PC-3 (cell line): ENCODE measurements at regions not wholly inside any gene's neighbourhood (a gene's known extent, or its start where the extent isn't known, plus 50 kb on each side); places are given as distances from the start of the nearest gene placed in this dataset.

ENCODE experiments used
- ATAC-seq: fragments of 200-7000 bp; cut with Tn5 transposase; 2 replicates; pipeline ENCODE4 v1.9.1; 2020; ENCODE audit warnings: mild to moderate bottlenecking, moderate library complexity
- BruUV-seq: library from RNA; stranded (reverse); fragments of 400-500 nt; replicated peaks from 2 replicates; lab custom pipeline; 2021; lab: Mats Ljungman, UMichigan
- CTCF ChIA-PET: fragments of 300-600 bp; sonication (Branson Sonifier 250); formaldehyde crosslinking; loops from one replicate; lab custom pipeline; 2022; ENCODE audit warnings: antibody characterized with exemption; lab: Charles Lee
- POLR2A ChIA-PET: fragments of 300-600 bp; sonication (Branson Sonifier 250); formaldehyde crosslinking; loops from one replicate; lab custom pipeline; 2022; ENCODE audit warnings: antibody characterized with exemption; ENCODE audit not compliant: unreplicated experiment; lab: Charles Lee
- DNase-seq: peaks from one replicate; pipeline ENCODE4 v3.0.0-alpha.2; 2015
- H2AFZ ChIP-seq: fragments of 300-600 bp; sonication (generic); 2 replicates; pipeline ENCODE4 v1.6.0; 2016; ENCODE audit warnings: antibody characterized with exemption, low read length
- H3F3A ChIP-seq: fragments of 300-600 bp; sonication (generic); one replicate; pipeline ENCODE4 v1.6.0; 2017; ENCODE audit warnings: antibody characterized with exemption, low read length, control low read depth, mild to moderate bottlenecking; ENCODE audit not compliant: unreplicated experiment
- H3K27ac ChIP-seq: fragments of 300-600 bp; sonication (generic); 2 replicates; pipeline ENCODE4 v1.5.1; 2016; ENCODE audit warnings: mild to moderate bottlenecking, low read length
- H3K27me3 ChIP-seq: fragments of 300-600 bp; sonication (generic); 2 replicates; pipeline ENCODE4 v1.6.1; 2016; ENCODE audit warnings: low read length, mixed read lengths
- H3K36me3 ChIP-seq: fragments of 300-600 bp; sonication (generic); 2 replicates; pipeline ENCODE4 v1.6.1; 2016; ENCODE audit warnings: low read depth, mixed run types, low read length, mixed read lengths
- H3K4me1 ChIP-seq: fragments of 300-600 bp; sonication (generic); 2 replicates; pipeline ENCODE4 v1.5.1; 2016; ENCODE audit warnings: low read length; ENCODE audit not compliant: insufficient read depth
- H3K4me2 ChIP-seq: fragments of 300-600 bp; sonication (generic); 2 replicates; pipeline ENCODE4 v1.6.0; 2016; ENCODE audit warnings: low read length
- H3K4me3 ChIP-seq: fragments of 300-600 bp; sonication (generic); 2 replicates; pipeline ENCODE4 v1.5.1; 2016; ENCODE audit warnings: mild to moderate bottlenecking, low read length, mixed read lengths
- H3K79me2 ChIP-seq: fragments of 300-600 bp; sonication (generic); 2 replicates; pipeline ENCODE4 v1.6.1; 2017; ENCODE audit warnings: low read length, mixed read lengths
- H3K9ac ChIP-seq: fragments of 300-600 bp; sonication (generic); 2 replicates; pipeline ENCODE4 v1.6.0; 2016; ENCODE audit warnings: mild to moderate bottlenecking, low read length
- H3K9me2 ChIP-seq: fragments of 300-600 bp; sonication (generic); replicated peaks from 2 replicates; pipeline ENCODE4 v1.6.1; 2016; ENCODE audit warnings: mixed run types, low read length, mixed read lengths
- H3K9me3 ChIP-seq: fragments of 300-600 bp; sonication (generic); 2 replicates; pipeline ENCODE4 v1.6.1; 2016; ENCODE audit warnings: low read length, mixed read lengths
- H4K20me1 ChIP-seq: fragments of 300-600 bp; sonication (generic); 2 replicates; pipeline ENCODE4 v1.6.1; 2016; ENCODE audit warnings: low read length, mixed read lengths
- EZH2 ChIP-seq: fragments of 300-600 bp; sonication (generic); IDR thresholded peaks from one replicate; pipeline ENCODE4 v1.6.1; 2017; ENCODE audit warnings: antibody characterized with exemption, mild to moderate bottlenecking, low read length; ENCODE audit not compliant: unreplicated experiment
- EZH2phosphoT487 ChIP-seq: fragments of 300-600 bp; sonication (generic); IDR thresholded peaks from 2 replicates; pipeline ENCODE4 v1.6.1; 2018; ENCODE audit warnings: mild to moderate bottlenecking, antibody characterized with exemption, low read length, borderline replicate concordance
- intact Hi-C: fragments of 100-400 bp; cut with micrococcal nuclease; formaldehyde crosslinking; loops from 2 replicates; pipeline ENCODE4 v1.9.0; 2023
- TF ChIP-seq, protein P1 (sequence below): fragments of 300-600 bp; sonication (generic); conservative IDR thresholded peaks from 2 replicates; pipeline ENCODE4 v1.5.1; 2017; ENCODE audit warnings: antibody characterized with exemption, low read depth, mild to moderate bottlenecking, low read length

DNA sequence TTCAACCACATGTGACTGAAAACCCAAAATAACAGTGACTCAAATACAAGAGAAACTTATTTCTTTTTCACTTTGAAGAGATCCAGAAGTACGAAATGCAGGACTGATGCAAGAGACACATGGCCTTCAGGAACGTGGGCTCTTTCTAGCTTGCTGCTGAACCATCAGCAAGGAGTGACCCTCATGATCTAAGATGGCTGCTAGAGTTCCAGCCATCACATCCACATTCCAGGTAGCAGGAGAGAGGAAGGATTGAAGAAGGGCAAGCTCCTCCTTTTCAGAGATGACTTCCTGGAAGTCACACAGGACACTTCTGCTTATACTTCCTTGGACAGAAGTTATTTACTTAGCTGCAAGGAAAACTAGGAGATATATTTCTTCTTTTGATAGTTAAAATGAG, 67.6 kb upstream of the BCL11B start:
- no peak for TF ChIP-seq EZH2
- TF ChIP-seq EZH2phosphoT487: no peak
- TF ChIP-seq, protein P1, sequence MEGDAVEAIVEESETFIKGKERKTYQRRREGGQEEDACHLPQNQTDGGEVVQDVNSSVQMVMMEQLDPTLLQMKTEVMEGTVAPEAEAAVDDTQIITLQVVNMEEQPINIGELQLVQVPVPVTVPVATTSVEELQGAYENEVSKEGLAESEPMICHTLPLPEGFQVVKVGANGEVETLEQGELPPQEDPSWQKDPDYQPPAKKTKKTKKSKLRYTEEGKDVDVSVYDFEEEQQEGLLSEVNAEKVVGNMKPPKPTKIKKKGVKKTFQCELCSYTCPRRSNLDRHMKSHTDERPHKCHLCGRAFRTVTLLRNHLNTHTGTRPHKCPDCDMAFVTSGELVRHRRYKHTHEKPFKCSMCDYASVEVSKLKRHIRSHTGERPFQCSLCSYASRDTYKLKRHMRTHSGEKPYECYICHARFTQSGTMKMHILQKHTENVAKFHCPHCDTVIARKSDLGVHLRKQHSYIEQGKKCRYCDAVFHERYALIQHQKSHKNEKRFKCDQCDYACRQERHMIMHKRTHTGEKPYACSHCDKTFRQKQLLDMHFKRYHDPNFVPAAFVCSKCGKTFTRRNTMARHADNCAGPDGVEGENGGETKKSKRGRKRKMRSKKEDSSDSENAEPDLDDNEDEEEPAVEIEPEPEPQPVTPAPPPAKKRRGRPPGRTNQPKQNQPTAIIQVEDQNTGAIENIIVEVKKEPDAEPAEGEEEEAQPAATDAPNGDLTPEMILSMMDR: no peak
- intact Hi-C loops: no loop called here
- Histone ChIP-seq H3K9me3 (no peaks in the 10 kb centered on the region), H3K4me1 (no peaks in the 10 kb centered on the region), H3K27me3 (peaks cover 93% of the 10 kb centered on the region), H3K4me3 (no peak overlapping the region), H4K20me1 (no peaks in the 10 kb centered on the region), H3K4me2 (no peak overlapping the region), H3K79me2 (no peaks in the 10 kb centered on the region), H2AFZ (no peak overlapping the region), H3K36me3 (no peaks in the 10 kb centered on the region), H3F3A (no peaks in the 10 kb centered on the region), H3K9me2 (no peaks in the 10 kb centered on the region), H3K27ac (no peak overlapping the region), H3K9ac (no peak overlapping the region)
- DNase-seq: no peak
- ChIA-PET CTCF (no interaction called here), POLR2A (no interaction called here)
- BruUV-seq: no TSS peak
- no peak for ATAC-seq

DNA sequence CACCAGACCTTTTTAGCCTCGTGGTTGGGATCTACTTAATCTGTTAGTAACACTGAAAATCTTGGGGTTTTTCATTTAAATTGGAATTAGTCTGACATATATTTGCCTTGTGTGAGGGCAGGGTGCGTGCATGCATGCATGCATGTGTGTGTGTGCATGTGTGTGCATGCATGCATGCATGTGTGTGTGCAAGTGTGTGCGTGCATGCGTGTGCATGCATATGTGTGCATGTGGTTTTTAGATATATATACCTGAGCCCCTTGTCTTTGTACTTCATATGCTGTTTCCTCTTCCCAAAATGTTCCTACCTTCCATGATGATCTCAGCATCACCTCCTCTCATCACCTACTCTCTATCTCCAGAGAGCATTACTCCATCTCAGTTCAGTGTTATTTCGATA, 66.3 kb upstream of the BCL11B start:
- no peaks in the 10 kb centered on the region for H3K9me3 ChIP-seq
- no peak overlapping the region for H3K4me2 ChIP-seq
- no TSS peak for BruUV-seq
- DNase-seq (no peak), ATAC-seq (no peak)
- H3K27me3 ChIP-seq: peaks cover 95% of the 10 kb centered on the region
- no peak overlapping the region for H3K9ac ChIP-seq
- H2AFZ ChIP-seq: no peak overlapping the region
- ChIA-PET CTCF (no interaction called here), POLR2A (no interaction called here)
- no peak overlapping the region for H3K4me3 ChIP-seq
- no peaks in the 10 kb centered on the region for H3K79me2 ChIP-seq
- intact Hi-C loops: no loop called here
- no peaks in the 10 kb centered on the region for H3K9me2 ChIP-seq
- H3K4me1 ChIP-seq: no peaks in the 10 kb centered on the region
- H3K27ac ChIP-seq: no peak overlapping the region
- no peaks in the 10 kb centered on the region for H3F3A ChIP-seq
- TF ChIP-seq EZH2 (no peak), EZH2phosphoT487 (no peak)
- TF ChIP-seq, protein P1: no peak
- no peaks in the 10 kb centered on the region for H4K20me1 ChIP-seq
- no peaks in the 10 kb centered on the region for H3K36me3 ChIP-seq

DNA sequence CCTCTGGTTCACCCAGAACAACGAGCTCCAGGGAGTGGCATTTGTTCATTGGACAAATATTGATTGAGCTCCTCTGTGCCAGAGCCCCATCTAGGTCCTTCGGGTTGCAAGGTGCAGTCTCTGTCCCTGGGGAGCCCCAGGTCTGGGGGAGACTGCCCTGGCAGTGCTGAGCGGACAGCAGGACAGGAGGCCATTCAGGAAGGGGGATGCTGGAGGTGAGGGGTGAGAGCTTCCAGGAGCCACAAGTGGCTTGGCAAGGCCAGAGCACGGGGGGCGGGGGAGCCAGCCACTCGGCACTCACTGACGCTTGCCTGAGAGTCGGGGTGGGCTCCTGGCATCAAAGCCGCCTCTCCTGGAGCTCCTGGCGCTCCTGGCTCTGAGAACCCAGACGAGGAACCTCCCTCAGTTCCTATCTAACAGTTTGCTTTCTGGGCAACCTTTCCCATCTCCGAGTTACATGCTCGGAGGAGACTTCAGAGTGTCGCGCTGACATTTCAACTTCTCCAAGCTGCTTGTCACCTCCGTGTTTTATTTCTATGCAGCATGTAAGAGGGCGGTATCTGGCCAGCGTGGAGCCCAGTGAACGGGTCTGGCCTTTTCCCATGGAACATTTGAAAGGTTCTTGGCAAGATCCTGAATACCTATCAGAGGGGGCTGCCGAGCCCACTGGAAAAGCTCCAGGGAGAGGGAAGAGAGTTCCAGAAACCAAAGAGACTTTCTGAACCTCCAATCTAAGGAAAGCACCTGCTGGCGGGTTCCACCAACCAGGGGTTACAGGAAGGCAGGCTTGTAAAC, 62.0 kb upstream of the BCL11B start:
- no peaks in the 10 kb centered on the region for H3K9me2 ChIP-seq
- no peaks in the 10 kb centered on the region for H3F3A ChIP-seq
- no peaks in the 10 kb centered on the region for H4K20me1 ChIP-seq
- no peak overlapping the region for H3K4me2 ChIP-seq
- no peaks in the 10 kb centered on the region for H3K9me3 ChIP-seq
- H3K9ac ChIP-seq: no peak overlapping the region
- no TSS peak for BruUV-seq
- H3K27me3 ChIP-seq: peaks cover 80% of the 10 kb centered on the region
- no peak for DNase-seq
- ATAC-seq: no peak
- no peaks in the 10 kb centered on the region for H3K79me2 ChIP-seq
- ChIA-PET POLR2A (no interaction called here), CTCF (no interaction called here)
- TF ChIP-seq, protein P1: no peak
- no peak for TF ChIP-seq EZH2
- TF ChIP-seq EZH2phosphoT487: no peak
- H2AFZ ChIP-seq: no peak overlapping the region
- no peak overlapping the region for H3K4me3 ChIP-seq
- H3K36me3 ChIP-seq: no peaks in the 10 kb centered on the region
- H3K27ac ChIP-seq: no peak overlapping the region
- intact Hi-C loops: no loop called here
- no peaks in the 10 kb centered on the region for H3K4me1 ChIP-seq
